OCI-LY7 (cell line): ENCODE measurements at regions not wholly inside any gene's neighbourhood (a gene's known extent, or its start where the extent isn't known, plus 50 kb on each side); places are given as distances from the start of the nearest gene placed in this dataset.

Experiments
- CTCF ChIP-seq: fragments of 200-600 bp; sonication (generic); conservative IDR thresholded peaks from 2 replicates; pipeline ENCODE4 v1.5.1; 2014; ENCODE audit warnings: mild to moderate bottlenecking, antibody characterized with exemption, low read length, moderate library complexity, mixed read lengths
- EZH2phosphoT487 ChIP-seq: fragments of 200-600 bp; sonication (generic); IDR thresholded peaks from 2 replicates; pipeline ENCODE4 v1.6.1; 2018; ENCODE audit warnings: low read depth, borderline replicate concordance, mild to moderate bottlenecking, mixed run types, antibody characterized with exemption, low read length, moderate library complexity, mixed read lengths

DNA sequence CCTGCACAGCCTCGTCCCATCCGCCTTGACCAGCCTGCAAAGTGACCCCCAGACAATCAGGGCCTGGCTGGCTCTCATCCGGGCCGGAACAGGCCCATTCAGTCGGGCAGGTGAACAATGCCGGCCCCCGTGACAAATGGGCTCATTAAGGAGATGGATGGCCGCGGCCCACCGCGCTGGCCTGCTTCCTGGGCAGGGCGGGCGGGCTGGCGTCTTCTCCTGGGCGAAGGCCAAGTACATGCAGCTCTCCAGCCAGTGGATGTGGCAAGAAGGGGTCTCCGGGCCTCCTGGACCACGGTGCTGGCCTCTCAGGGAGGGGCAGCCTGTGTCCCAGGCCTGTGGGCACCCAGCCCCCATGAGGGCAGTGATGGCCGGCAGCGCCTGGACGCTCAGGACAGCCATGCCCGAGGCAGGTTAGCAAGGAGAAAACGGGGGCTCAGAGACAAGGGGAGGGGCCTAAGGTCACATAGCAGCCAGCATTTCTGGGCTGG is 1022.8 kb downstream of the BRD1 start:
- TF ChIP-seq CTCF, result no peak
- no peak for TF ChIP-seq EZH2phosphoT487
